Peyer's patch (tissue), 4 donors: ENCODE measurements at regions not wholly inside any gene's neighbourhood (a gene's known extent, or its start where the extent isn't known, plus 50 kb on each side); places are given as distances from the start of the nearest gene placed in this dataset.

Experiments used
- POLR2A ChIP-seq, 2 donors: fragments of 450-650 bp; IDR thresholded peaks; one replicate each; pipeline ENCODE4 v1.5.1; 2017; ENCODE audit warnings: antibody characterized with exemption in 2 of 2, mild to moderate bottlenecking in 2 of 2, moderate library complexity in 2 of 2
- TF ChIP-seq, protein P1 (sequence below), 6 experiments: fragments of 450-650 bp in 4 of 6; fragments of 200-600 bp in 2 of 6; sonication (generic) in 1 of 6; IDR thresholded peaks; one replicate each; pipeline ENCODE4 v1.5.1; 2017 to 2019; ENCODE audit warnings: antibody characterized with exemption in 6 of 6, mild to moderate bottlenecking in 3 of 6, moderate library complexity in 1 of 6

DNA sequence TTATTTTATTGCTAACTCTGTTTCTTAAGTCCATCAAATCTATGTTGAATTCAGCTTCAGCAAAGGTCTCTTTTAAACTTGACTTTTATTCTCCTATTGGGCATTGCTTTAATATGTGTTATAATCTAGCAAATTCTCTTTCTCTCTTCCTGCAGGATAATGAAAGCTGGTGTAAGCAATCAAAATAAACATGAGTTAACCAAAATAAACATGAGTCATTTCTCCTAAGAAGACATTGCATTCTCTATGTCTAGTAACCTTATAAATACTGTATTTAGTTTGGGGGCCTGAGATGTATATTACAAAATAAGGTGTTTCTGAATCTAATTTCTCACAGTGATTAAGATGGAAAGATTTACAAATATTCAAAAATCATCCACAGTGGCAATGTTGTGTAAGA is 739.1 kb upstream of the ATXN7L3B start:
- TF ChIP-seq, protein P1, sequence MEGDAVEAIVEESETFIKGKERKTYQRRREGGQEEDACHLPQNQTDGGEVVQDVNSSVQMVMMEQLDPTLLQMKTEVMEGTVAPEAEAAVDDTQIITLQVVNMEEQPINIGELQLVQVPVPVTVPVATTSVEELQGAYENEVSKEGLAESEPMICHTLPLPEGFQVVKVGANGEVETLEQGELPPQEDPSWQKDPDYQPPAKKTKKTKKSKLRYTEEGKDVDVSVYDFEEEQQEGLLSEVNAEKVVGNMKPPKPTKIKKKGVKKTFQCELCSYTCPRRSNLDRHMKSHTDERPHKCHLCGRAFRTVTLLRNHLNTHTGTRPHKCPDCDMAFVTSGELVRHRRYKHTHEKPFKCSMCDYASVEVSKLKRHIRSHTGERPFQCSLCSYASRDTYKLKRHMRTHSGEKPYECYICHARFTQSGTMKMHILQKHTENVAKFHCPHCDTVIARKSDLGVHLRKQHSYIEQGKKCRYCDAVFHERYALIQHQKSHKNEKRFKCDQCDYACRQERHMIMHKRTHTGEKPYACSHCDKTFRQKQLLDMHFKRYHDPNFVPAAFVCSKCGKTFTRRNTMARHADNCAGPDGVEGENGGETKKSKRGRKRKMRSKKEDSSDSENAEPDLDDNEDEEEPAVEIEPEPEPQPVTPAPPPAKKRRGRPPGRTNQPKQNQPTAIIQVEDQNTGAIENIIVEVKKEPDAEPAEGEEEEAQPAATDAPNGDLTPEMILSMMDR (IDR thresholded peaks at IDR 0.05) = no peak
- TF ChIP-seq POLR2A (IDR thresholded peaks at IDR 0.05) = no peak
